HCT116 (cell line): ENCODE measurements at regions not wholly inside any gene's neighbourhood (a gene's known extent, or its start where the extent isn't known, plus 50 kb on each side); places are given as distances from the start of the nearest gene placed in this dataset.

Experiments
- ATAC-seq: fragments of 200-7000 bp; cut with Tn5 transposase; 2 replicates; pipeline ENCODE4 v1.9.1; 2020; ENCODE audit warnings: mild to moderate bottlenecking, moderate library complexity
- BruUV-seq: library from RNA; stranded (reverse); fragments of 400-500 nt; replicated peaks from 2 replicates; lab custom pipeline; 2021; lab: Mats Ljungman, UMichigan
- CTCF ChIA-PET: fragments of 300-600 bp; sonication (Branson Sonifier 250); formaldehyde crosslinking; loops from one replicate; lab custom pipeline; 2021; ENCODE audit warnings: antibody characterized with exemption; lab: Charles Lee
- POLR2A ChIA-PET: fragments of 300-600, 350-600 bp; sonication (Branson Sonifier 250); formaldehyde crosslinking; loops from one replicate; lab custom pipeline; 2021; ENCODE audit warnings: antibody characterized with exemption; lab: Charles Lee
- RAD21 ChIA-PET, 2 experiments: fragments of 300-600 bp; sonication (Branson Sonifier 250); formaldehyde crosslinking; loops; one replicate each; lab custom pipeline; 2023; ENCODE audit warnings: low total read pairs in 2 of 2; ENCODE audit not compliant: uncharacterized antibody in 2 of 2, unreplicated experiment in 2 of 2, low non-redundant PET in 1 of 2; lab: Charles Lee
- DNase-seq: peaks from one replicate; pipeline ENCODE4 v3.0.0-alpha.2; 2010; ENCODE audit warnings: low read depth, low spot score
- H2AFZ ChIP-seq: fragments of 200-600 bp; shearing (Covaris generic), sonication (generic); 2 replicates; pipeline ENCODE4 v1.6.1; 2017; ENCODE audit warnings: low read depth, mixed run types, mixed read lengths, antibody characterized with exemption, low read length; ENCODE audit not compliant: poor library complexity, severe bottlenecking
- H3K27ac ChIP-seq: 2 replicates; pipeline ENCODE4 v1.5.1; 2012; ENCODE audit warnings: low read depth, low read length
- H3K27me3 ChIP-seq: fragments of 200-600 bp; sonication (generic); 2 replicates; pipeline ENCODE4 v1.6.1; 2016; ENCODE audit warnings: mixed run types, low read length, mixed read lengths; ENCODE audit not compliant: insufficient read depth
- H3K36me3 ChIP-seq, 2 experiments: fragments of 200-500 bp in 1 of 2; fragments of 200-600 bp in 1 of 2; sonication (Bioruptor generic) in 1 of 2; sonication (generic) in 1 of 2; 2 replicates each; pipeline versions ENCODE4 v1.5.1 to v1.6.1; 2014 to 2016; ENCODE audit warnings: low read length in 2 of 2, inconsistent platforms in 1 of 2, mixed read lengths in 1 of 2, mixed run types in 1 of 2; ENCODE audit not compliant: insufficient read depth in 2 of 2, control insufficient read depth in 1 of 2
- H3K4me1 ChIP-seq, 2 experiments: fragments of 200-600 bp in 1 of 2; sonication (generic) in 1 of 2; 2 replicates each; pipeline versions ENCODE4 v1.5.1 to v1.6.1; 2012 to 2017; ENCODE audit warnings: low read length in 2 of 2, inconsistent platforms in 1 of 2, mild to moderate bottlenecking in 1 of 2, mixed read lengths in 1 of 2, mixed run types in 1 of 2, moderate library complexity in 1 of 2; ENCODE audit not compliant: insufficient read depth in 2 of 2, control insufficient read depth in 1 of 2
- H3K4me2 ChIP-seq: fragments of 200-600 bp; sonication (generic); 2 replicates; pipeline ENCODE4 v1.6.1; 2017; ENCODE audit warnings: mixed run types, low read length, mixed read lengths
- H3K4me3 ChIP-seq, 2 experiments: fragments of 200-600 bp in 1 of 2; sonication (generic) in 1 of 2; replicated peaks in 1 of 2; 2 replicates each; pipeline ENCODE4 v1.5.1; 2011 to 2016; ENCODE audit warnings: low read length in 2 of 2, control low read depth in 1 of 2, low read depth in 1 of 2, mild to moderate bottlenecking in 1 of 2, mixed read lengths in 1 of 2, mixed run types in 1 of 2
- H3K79me2 ChIP-seq: fragments of 200-600 bp; sonication (generic); 2 replicates; pipeline ENCODE4 v1.6.1; 2017; ENCODE audit warnings: mild to moderate bottlenecking, mixed run types, low read length, moderate library complexity, mixed read lengths; ENCODE audit not compliant: insufficient read depth
- H3K9ac ChIP-seq: fragments of 200-600 bp; sonication (generic); 2 replicates; pipeline ENCODE4 v1.6.1; 2016; ENCODE audit warnings: low read length, mixed read lengths
- H3K9me2 ChIP-seq: fragments of 200-600 bp; sonication (generic), shearing (Covaris generic); 2 replicates; pipeline ENCODE4 v1.6.1; 2017; ENCODE audit warnings: mixed run types, mild to moderate bottlenecking, moderate library complexity; ENCODE audit not compliant: insufficient read depth
- H3K9me3 ChIP-seq, 2 experiments: fragments of 200-500 bp in 1 of 2; fragments of 200-600 bp in 1 of 2; sonication (Bioruptor generic) in 1 of 2; sonication (generic) in 1 of 2; 2 replicates each; pipeline ENCODE4 v1.6.1; 2014 to 2017; ENCODE audit warnings: low read length in 2 of 2, mixed read lengths in 2 of 2, inconsistent platforms in 1 of 2, low read depth in 1 of 2, mild to moderate bottlenecking in 1 of 2, mixed run types in 1 of 2, moderate library complexity in 1 of 2; ENCODE audit not compliant: control insufficient read depth in 1 of 2, insufficient read depth in 1 of 2
- H4K20me1 ChIP-seq: fragments of 200-600 bp; sonication (generic), shearing (Covaris generic); 2 replicates; pipeline ENCODE4 v1.6.1; 2017; ENCODE audit warnings: mixed run types, mild to moderate bottlenecking, moderate library complexity; ENCODE audit not compliant: insufficient read depth
- FOSL1 ChIP-seq: IDR thresholded peaks from 2 replicates; pipeline ENCODE4 v1.6.1; 2012; ENCODE audit warnings: low read depth
- POLR2A ChIP-seq: IDR thresholded peaks from 2 replicates; pipeline ENCODE4 v1.7.0; 2011; ENCODE audit warnings: borderline replicate concordance; ENCODE audit not compliant: insufficient read depth, insufficient read length; ENCODE audit errors: extremely low read depth
- POLR2AphosphoS5 ChIP-seq: IDR thresholded peaks from 2 replicates; pipeline ENCODE4 v1.6.1; 2011; ENCODE audit warnings: mild to moderate bottlenecking, low read depth, low read length, moderate library complexity
- REST ChIP-seq: IDR thresholded peaks from 2 replicates; pipeline ENCODE4 v1.6.1; 2012; ENCODE audit warnings: low read depth
- SP1 ChIP-seq: IDR thresholded peaks from 2 replicates; pipeline ENCODE4 v1.6.1; 2012; ENCODE audit warnings: low read depth
- TCF7L2 ChIP-seq: IDR thresholded peaks from 2 replicates; pipeline ENCODE4 v1.7.0; 2011; ENCODE audit warnings: borderline replicate concordance, inconsistent platforms; ENCODE audit not compliant: insufficient read depth, insufficient read length; ENCODE audit errors: extremely low read depth
- YY1 ChIP-seq: IDR thresholded peaks from 2 replicates; pipeline ENCODE4 v1.6.1; 2011; ENCODE audit warnings: low read length, low read depth, moderate library complexity, mild to moderate bottlenecking; ENCODE audit not compliant: insufficient replicate concordance; ENCODE audit errors: extremely low read depth
- intact Hi-C: fragments of 100-400 bp; cut with micrococcal nuclease; formaldehyde crosslinking; loops from 2 replicates; pipeline ENCODE4 v1.10.0; 2022

GRCh38 chr6:87959083-87959482 lies 88.6 kb upstream of the SPACA1 start (continued):
- TF ChIP-seq REST (no peak), SP1 (no peak), POLR2A (no peak)

DNA sequence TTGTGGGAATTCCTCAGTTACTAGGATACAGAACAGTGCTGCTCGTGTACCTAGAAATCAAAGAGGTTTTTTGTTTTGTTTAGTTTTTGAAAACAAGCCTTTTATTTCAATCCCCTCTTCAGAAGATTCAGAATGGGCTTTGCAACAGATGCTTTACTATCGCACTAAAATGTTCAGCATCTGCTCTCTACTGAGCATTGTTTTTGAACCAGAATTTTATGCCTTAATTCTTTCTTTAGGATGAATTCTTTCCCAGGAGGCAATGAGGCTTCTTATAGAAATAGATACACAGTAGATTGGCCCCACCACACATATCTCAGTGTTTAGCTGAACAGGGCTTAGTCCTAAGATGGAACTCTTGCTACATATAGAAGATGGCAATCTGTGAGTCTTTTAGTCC lies 95.9 kb upstream of the SPACA1 start:
- Histone ChIP-seq H4K20me1 (no peaks in the 10 kb centered on the region), H3K79me2 (no peaks in the 10 kb centered on the region), H3K27ac (no peak overlapping the region), H3K4me1 (no peaks in the 10 kb centered on the region), H3K4me2 (no peak overlapping the region), H3K9ac (no peak overlapping the region), H3K4me3 (no peak overlapping the region), H3K9me2 (no peaks in the 10 kb centered on the region), H2AFZ (no peak overlapping the region), H3K9me3 (no peaks in the 10 kb centered on the region), H3K36me3 (no peaks in the 10 kb centered on the region), H3K27me3 (peaks cover 38% of the 10 kb centered on the region)
- ChIA-PET RAD21 (interaction anchor here in 1 of 2 experiments (0.7 kb wide), 1 partner anchor 143 kb away, joined by 4 read pairs; no protein-coding TSS in a partner anchor), POLR2A (no interaction called here), CTCF (no interaction called here)
- no TSS peak for BruUV-seq
- DNase-seq: no peak
- no peak for ATAC-seq
- intact Hi-C loops: loop anchor here (10.0 kb wide), 1 partner anchor 1817 kb away; no protein-coding TSS in a partner anchor
- no peak for TF ChIP-seq YY1
- no peak for TF ChIP-seq FOSL1
- TF ChIP-seq POLR2AphosphoS5: no peak
- no peak for TF ChIP-seq TCF7L2
